HG02623 (cell line): ENCODE measurements at regions not wholly inside any gene's neighbourhood (a gene's known extent, or its start where the extent isn't known, plus 50 kb on each side); places are given as distances from the start of the nearest gene placed in this dataset.

ENCODE experiments used
- ATAC-seq: cut with Tn5 transposase; IDR thresholded peaks from one replicate; pipeline ENCODE4 v1.9.1; 2021; ENCODE audit warnings: moderate library complexity; ENCODE audit not compliant: unreplicated experiment

DNA sequence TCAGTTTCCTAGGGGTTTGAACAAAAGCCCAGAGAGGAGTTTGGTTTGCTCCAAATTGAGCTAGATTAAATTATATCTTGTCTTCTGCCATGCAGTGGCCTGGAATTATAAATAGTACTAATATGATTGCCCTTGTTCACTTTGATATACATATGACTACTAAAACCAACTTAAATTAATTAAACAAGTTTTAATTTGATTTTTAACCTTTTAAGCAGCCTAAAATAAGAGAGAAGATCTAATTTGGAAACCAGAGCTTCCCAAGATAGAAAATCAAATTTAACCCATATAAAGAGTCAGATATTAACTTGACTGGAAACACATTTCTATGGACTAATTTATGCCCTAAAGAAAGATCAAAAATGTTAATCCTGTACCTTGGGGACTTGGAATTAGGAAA lies 444.5 kb upstream of the SLC8A1 start:
- ATAC-seq: no peak

DNA sequence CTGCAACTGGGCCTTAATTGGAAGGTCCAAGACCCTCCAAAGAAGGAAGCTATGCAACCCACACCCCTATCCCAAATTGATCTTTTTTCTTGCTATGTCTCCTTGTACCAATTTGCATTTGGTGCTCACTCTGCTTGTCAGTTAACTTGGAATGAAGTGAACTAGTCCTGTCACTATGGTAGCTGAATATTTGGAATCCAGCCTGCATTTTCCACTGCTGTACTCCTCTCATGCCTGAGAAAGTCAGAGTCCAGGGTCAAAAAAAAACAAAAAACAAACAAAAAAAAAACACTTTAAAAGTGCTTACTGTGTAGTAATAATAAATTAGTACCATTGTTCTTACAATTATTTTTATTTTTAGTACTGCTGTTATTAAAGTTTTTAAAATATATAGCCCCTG lies 462.8 kb upstream of the SLC8A1 start:
- ATAC-seq: no peak

DNA sequence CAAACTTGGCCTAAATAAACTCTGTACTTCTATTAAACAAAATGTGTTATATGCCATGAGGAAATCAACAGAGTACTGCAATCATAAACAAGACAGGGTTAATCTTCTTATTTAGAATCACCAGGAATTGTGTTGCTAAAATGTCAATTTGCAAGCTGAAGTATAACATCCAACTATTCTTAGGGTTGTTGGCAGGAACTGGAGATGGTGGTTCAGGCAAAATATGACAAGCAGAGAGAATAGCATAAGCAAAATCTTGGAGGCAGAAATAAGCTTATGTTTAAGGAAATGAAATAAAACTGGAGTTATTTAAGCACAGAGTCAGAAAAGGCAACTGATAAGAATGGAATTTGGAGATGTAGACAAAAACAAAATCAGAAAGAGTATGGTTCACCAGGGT lies 463.8 kb upstream of the SLC8A1 start:
- no peak for ATAC-seq

DNA sequence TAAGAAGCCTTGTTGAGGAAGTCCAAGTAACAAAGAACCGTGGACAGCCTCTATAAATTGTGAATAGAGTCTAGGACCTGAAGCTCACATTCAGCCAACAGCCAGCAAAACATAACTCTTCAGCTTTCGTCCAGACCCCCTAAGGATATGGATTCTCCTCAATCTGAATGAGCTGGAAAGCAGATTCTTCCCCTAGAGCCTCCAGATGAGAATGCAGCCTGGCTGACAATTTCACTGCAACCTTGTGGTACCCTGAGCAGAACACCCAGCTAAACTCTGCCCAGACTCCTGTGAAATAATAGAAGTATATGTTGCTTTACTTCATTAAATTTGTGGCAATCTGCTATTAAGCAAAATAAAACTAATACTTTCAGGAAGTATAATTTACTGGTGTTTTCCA lies 483.5 kb upstream of the SLC8A1 start:
- ATAC-seq: no peak

DNA sequence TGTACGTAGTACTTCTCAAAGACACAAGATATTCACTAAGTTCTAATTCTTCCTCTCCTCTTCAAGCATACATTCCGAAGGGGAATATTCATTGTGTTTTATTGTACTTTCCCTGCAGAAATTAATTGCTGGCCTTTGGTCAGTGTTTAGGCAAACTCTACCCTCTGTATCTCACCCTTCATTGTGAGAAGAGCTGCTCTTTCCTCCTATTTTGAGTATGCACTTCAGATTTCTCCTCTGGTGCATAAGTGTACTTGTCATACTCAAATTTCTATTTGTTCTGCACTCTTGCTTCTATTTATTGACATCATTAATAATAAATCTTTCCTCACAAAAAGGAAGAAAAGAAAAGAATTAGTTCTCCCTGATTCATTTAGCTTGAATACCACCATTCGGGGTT lies 485.4 kb upstream of the SLC8A1 start:
- ATAC-seq: no peak

DNA sequence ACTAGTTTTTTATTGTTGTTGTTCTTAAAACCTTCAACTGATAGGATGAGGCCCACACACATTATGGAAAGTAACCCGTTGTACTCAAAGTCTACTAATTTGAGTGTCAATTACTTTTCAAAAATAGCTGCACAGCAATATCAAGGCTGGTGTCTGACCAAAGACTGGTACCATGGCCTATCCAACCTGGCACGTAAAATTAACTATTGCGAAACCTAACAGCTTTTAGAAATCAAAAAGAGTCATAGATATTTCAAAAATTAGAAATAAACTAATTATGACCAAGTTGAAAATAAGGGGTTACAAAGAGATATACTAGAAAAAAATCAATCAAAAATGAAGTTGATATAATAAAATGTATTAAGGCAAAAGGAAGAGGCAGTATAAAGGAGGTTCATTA lies 501.5 kb upstream of the SLC8A1 start:
- ATAC-seq: no peak

DNA sequence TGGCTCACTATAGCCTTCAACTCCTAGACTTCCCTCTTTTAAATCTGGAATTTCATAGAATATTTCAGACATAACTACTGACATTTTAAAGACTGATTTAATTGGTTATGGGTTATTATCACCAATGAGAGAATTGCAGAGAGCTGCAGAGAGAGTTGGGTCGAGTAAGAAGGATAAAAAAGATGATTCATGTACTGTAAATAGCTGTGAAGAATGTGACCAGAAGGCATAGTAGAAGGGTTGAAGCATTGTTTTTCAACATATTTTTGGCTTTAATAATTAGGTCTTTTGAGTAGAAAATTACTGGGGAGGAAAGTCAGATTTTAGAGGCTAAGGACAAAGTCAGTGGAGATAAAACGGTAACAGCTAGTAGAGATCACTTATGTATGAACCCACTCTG lies 503.2 kb upstream of the SLC8A1 start:
- no peak for ATAC-seq

DNA sequence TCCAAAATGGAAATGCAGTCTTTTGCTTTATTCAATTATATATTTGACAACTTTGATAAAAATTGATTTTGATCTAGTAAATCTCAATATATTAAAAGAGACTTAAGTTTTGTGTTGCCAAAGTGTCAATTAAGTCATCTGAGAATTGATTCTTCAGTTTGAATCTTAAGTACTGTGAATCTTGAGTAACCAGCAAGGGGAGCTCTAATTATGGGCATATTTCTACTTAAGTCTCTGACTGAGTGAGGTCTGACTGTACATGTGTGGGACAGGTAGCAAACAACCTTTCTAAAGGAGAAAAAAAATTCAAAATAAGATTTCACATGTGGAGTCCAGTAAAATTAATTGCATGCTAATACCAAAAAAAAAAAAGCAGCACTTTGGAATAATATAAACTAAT lies 503.7 kb upstream of the SLC8A1 start:
- no peak for ATAC-seq

DNA sequence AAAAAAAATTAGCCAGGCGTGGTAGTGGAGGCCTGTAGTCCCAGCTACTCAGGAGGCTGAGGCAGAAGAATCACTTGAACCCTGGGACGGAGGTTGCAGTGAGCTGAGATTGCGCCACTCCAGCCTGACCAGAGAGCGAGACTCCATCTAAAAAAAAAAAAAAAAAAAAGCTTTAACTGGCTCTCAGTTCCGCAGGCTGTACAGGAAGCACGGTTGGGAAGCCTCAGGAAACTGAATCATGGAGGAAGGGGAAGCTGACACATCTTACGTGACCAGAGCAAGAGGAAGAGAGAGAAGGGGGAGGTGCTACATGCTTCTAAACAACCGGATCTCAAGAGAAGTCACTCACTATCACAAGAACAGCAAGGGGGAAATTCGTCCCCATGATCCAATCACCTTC lies 505.6 kb upstream of the SLC8A1 start:
- no peak for ATAC-seq

DNA sequence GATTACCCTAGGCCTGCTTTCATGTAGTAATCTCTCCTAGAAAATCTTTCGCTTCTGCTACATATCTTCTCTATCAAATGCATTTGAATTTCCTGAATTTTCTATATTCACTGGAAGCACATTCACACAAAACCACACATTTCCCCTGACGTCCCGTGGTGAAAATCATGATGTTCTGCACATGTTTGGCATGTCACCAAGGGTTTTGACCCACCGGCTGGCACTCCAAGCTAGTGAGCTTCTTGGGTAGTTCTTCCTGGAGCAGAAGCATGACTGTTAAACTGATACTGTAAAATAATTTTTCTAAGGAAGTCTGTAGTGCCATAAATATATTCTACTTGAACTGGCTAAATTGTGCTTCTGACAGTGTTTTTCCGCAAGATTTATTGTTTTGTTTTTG lies 510.1 kb upstream of the SLC8A1 start:
- no peak for ATAC-seq

DNA sequence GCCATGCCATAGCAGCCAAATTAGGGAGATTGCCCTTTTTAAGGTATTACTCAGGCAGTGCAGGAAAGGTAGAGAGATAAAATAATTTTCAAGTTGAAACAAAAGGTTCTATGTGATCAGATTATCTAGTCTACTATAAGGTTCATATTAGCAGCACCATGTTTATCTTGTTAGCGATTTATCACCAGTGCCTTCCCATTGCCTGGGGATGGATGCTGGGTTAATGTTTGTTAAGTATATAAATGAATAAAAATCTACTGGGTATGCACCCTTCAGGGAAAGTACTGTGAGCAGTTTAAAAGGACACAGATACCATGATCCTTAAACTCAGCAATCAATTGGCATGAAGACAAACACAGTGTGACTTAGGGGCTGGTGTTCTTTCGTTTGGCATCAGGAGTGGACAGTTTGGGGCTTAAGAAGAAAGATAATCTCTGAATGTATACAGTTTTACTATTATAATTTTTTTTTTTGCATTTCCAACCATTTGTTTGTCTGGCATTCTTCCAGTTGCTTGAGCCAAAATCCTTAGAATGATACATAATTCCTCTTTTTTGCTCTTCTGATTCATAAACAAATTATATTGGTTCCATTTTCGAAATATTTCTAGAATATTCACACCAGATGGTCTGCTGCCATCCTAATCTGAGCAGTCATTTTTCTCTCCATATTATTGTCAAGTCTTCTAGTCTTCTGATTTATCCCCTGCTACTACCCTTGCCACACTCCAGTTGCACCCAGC lies 512.8 kb upstream of the SLC8A1 start:
- no peak for ATAC-seq

DNA sequence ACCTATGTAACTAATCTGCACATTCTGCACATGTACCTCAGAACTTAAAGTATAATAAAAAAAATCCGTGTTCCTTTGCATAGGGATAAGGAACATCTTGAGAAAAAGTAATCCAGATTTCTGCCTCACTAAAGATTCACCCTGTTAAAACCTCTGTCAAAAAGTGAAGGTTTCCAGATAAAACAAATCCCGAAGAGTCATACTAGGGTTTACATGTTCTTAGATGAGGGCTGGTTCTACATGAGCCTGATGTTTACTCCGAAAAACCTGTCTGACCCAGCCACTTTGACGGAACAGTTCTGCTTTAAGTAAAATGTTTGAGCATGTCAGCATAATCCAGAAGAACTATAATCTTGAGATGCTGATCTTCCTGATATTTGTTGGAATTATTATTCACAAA lies 515.6 kb upstream of the SLC8A1 start:
- ATAC-seq: no peak

DNA sequence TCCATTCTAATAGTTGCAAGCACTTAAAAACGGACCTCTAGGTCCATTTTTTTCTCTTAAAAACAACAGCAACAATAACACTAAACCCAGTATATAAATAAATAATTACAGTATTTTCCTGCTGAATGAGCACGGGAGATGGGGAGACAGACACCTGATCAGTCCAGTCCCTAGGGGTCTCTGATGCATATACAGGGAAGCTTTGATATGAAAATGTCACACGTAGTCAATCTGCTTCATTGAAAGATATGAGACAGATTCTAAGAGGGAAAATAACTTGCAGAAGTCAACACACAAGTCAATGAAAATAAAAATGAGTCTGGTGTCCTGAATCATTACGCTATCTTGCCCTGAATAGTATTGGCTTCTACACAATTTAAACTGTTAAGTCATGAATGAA lies 523.3 kb upstream of the SLC8A1 start:
- no peak for ATAC-seq

DNA sequence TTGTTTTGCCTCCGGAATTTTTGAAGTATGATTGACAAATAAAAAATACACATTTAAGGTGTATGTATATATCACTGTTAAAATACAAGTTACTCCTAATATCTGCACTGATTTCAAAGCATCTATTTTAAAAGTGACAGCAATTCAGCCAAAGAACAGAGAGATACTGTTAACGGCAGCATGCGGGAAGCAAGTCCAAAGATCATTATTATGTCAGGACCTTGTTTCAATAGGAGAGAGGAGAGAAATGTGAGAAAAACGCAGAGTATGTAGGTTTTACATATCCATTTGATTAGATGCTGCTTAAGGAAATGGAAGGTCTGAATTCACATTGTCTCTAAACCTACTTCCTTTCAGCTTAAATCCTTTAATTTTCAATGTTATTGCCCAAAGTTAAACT lies 545.5 kb upstream of the SLC8A1 start:
- no peak for ATAC-seq

DNA sequence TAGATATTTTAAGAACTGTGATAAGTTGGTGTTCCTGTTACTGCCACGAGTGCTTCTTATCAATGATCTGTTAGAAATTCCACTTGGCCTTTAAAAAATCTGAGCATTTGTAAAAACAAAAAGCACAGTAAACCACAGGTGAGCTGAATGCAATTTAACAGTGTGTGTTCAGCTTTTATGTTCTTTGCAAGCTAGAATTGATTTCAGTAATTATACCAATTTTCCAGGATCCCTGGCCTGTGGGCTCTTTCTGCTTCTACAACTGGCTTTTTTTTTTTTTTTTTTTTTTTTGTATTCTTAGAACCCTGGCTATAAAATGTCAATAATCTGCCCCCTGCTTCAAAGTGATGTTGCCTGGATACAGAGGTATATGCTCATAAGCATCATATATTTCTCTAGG lies 548.5 kb upstream of the SLC8A1 start:
- ATAC-seq: no peak

DNA sequence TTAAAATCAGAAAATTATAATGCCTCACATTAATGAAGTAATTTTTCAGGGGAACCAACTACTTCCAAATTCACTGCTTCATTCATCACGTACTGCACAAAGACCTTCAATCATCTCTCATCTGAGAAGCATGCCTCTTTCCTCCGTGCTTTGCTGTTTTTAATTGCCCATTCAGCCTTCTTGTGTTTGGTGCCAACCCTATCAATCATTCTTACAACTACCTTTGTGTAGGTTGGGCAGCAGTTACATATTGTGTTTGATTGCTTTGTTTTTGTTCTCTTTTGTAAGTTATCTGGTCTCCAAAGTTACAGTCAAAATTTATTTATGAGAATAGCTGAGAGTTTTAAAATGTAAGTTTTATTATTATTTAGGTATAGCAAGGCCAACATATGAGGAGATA lies 549.0 kb upstream of the SLC8A1 start:
- ATAC-seq: no peak

DNA sequence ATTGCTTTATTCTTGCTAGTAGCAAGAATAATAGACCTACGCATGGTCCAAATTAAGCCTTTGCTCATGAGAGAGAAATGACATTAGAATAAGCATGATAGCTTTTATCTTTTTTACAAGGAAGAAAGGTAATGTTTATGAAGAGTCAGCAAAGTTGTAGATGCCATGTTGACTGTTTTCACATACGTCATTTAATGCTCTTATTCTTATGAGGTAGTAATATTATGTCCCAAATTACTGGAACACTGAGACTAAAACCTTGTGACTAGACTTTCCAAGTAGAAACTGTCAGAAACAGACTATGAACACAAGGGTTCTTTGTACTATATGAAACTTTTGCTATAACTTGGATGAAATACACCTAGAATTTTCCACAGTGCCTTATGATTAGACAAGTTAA lies 552.8 kb upstream of the SLC8A1 start:
- ATAC-seq: no peak

DNA sequence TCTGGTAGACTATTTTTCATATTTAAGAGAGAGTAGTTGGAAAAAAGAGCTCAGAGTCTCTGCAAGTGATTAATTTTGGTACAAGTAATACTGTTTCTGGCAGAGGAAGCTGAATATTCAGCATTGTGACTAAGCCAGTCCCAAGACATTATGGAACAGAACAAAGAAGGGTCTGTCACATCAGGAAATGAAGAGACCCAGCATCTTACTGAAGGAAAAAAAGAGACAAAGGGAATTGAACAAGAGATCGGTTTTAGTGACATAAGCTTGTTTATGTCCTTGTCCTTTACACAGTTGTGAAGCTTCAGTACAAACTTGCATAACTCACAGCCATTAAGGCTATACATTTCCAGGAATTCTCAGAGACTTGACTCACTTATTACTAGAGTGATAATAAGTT lies 568.5 kb upstream of the SLC8A1 start:
- ATAC-seq: no peak

DNA sequence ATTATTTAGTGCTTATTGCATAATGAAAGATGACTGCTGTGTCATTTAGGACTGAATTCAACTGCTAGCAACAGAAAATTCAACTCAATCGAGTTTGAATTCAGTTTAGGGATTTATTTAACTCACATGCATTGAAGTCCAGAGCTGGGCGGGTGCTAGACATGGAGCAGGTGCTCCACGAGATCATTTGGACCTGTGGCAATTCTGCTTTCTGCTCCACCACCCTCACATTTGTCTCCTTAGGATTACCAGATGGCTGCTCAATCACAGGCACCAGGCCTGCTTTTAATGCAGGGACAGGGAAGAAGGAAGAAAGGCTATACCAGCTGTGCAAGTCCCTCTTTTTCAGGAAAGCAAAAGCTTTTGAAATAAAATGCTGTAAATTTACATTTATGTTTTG lies 572.9 kb upstream of the SLC8A1 start:
- ATAC-seq: no peak

DNA sequence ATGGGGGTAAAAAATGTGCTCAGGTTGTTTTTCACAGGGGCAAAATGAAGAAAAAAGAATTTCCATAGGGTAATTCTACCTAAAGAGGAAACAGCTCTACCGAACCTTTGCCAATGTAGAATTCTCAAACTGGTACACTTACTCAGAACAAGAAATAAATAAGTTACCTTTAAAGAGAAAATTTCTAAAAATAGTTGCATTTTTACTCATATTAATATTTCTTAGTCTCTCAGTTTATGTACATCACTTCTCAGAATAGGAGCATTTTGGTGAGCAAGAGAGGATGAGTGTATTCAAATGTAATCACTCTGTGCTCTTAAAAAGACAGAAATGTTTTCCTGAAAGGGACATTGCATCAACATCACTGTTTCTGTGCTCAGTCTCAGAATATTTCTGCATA lies 574.7 kb upstream of the SLC8A1 start:
- peak; percentile 72 for ATAC-seq

DNA sequence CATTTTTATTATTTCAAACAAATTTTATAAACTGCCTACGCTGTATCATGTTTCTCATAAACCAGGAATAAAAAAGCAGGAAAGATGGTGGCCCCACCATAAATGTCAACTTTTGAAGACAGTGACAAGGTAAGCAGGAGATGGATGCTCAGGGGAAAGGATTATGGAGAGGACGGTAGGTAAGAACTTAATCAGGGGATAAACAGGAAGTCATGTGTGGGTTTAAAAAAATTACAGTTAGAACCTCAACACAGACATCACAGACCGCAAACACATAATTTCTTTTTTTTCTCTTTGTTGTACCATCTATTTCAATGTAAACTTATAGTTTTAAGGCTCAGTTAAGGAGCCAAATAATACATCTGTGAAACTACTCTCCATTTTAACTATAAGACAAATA lies 575.2 kb upstream of the SLC8A1 start:
- no peak for ATAC-seq

DNA sequence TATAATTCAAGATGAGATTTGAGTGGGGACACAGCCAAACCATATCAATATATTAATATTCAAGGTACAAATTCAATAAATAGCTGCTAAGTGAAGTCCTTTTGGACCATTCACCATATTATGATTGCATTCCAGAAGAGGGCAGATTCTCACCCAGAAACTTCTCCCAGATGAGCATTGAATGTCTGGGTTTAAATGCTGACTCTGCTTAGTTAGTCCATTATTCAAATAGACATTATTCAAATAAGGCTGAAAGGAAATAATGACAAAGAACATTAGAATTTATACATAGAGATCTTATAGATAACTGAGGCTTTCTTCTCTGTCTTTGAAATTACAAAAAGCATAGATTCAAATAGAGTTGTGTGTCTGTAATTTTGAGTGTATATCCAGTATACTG lies 579.4 kb upstream of the SLC8A1 start:
- ATAC-seq: no peak

DNA sequence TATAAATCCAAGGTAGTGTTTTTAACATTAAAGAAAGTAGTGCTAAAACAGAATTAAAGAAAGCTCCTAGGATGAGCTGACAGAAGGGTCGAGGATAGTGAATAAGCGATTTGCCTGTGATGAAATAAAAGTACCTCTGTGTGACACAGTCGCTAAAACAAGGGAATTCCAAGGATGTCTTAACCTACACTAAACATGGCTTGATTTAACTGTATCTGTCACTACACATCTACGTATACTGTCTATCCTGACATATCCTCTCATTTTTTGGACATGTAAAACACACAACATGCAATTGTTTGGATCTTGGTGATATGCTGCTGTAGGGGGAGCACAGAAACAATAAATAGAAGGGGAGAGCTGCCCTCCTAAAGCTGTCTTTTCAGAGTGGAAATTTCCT lies 580.8 kb upstream of the SLC8A1 start:
- no peak for ATAC-seq

DNA sequence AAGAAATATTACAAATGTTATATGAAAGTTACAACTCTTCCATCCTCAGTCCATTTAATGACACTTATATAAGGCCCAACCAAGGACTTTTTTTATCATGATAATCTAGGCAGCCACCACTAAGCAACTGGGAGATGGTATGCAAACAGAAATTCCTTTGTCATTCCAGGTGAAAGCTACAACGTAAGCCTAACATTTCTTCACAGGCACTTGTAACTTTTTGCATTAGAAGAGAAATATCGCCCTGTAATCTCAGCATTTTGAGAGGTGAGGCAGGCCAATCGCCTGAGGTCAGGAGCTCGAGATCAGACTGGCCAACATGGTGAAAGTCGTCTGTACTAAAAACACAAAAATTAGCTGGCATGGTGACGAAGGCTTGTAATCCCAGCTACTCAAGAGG lies 581.2 kb upstream of the SLC8A1 start:
- no peak for ATAC-seq
